GM12878 (cell line): ENCODE measurements at regions not wholly inside any gene's neighbourhood (a gene's known extent, or its start where the extent isn't known, plus 50 kb on each side); places are given as distances from the start of the nearest gene placed in this dataset.

Source experiments
- ATAC-seq: fragments of 200-7000 bp; cut with Tn5 transposase; 3 replicates; pipeline ENCODE4 v1.9.1; 2020; ENCODE audit warnings: mild to moderate bottlenecking, moderate library complexity
- BruUV-seq: library from RNA; stranded (reverse); fragments of 400-500 nt; replicated peaks from 2 replicates; lab custom pipeline; 2021; lab: Mats Ljungman, UMichigan
- CTCF ChIA-PET: fragments of 300-600 bp; sonication (Branson Sonifier 250); formaldehyde crosslinking; extraction: SDS; loops from one replicate; lab custom pipeline; 2021; ENCODE audit warnings: inconsistent platforms; lab: Yijun Ruan, JAX
- POLR2A ChIA-PET: fragments of 350-600 bp; formaldehyde crosslinking; extraction: SDS; loops from one replicate; lab custom pipeline; 2021; ENCODE audit warnings: inconsistent platforms; lab: Charles Lee
- RAD21 ChIA-PET: fragments of 300-600 bp; sonication (Branson Sonifier 250); formaldehyde crosslinking; loops from one replicate; lab custom pipeline; 2023; ENCODE audit warnings: antibody characterized with exemption; ENCODE audit not compliant: unreplicated experiment; lab: Charles Lee
- SMC1A ChIA-PET: fragments of 300-600 bp; sonication (Branson Sonifier 250); formaldehyde crosslinking; loops from one replicate; lab custom pipeline; 2023; ENCODE audit not compliant: unreplicated experiment, uncharacterized antibody; lab: Charles Lee
- DNase-seq: peaks from one replicate; pipeline ENCODE4 v3.0.0-alpha.2; 2011; ENCODE audit warnings: low read depth, low spot score
- FAIRE-seq: peaks from 3 replicates; lab custom pipeline; 2011; peaks lifted over from hg19 to GRCh38; lab: Jason Lieb, UNC
- H2AFZ ChIP-seq: 2 replicates; pipeline ENCODE4 v1.6.0; 2011; ENCODE audit warnings: low read depth, low read length, control low read depth; ENCODE audit not compliant: control insufficient read depth
- H3K27ac ChIP-seq: 2 replicates; pipeline ENCODE4 v1.5.1; 2011; ENCODE audit warnings: control low read depth; ENCODE audit not compliant: control insufficient read depth, insufficient read depth
- H3K27me3 ChIP-seq, 2 experiments: replicated peaks in 1 of 2; 2 replicates each; pipeline versions ENCODE4 v1.6.0 to v1.6.1; 2011; ENCODE audit warnings: low read length in 1 of 2; ENCODE audit not compliant: control insufficient read depth in 2 of 2, insufficient read depth in 2 of 2
- H3K36me3 ChIP-seq, 2 experiments: 2 replicates each; pipeline ENCODE4 v1.5.1; 2011; ENCODE audit warnings: low read length in 1 of 2; ENCODE audit not compliant: control insufficient read depth in 2 of 2, insufficient read depth in 2 of 2
- H3K4me1 ChIP-seq: 2 replicates; pipeline ENCODE4 v1.6.1; 2011; ENCODE audit warnings: mild to moderate bottlenecking, low read length, moderate library complexity, mixed read lengths; ENCODE audit not compliant: control insufficient read depth, insufficient read depth
- H3K4me2 ChIP-seq: 2 replicates; pipeline ENCODE4 v1.6.0; 2011; ENCODE audit warnings: control low read depth; ENCODE audit not compliant: control insufficient read depth, insufficient read depth
- H3K4me3 ChIP-seq: fragments of 200-600 bp; sonication (generic); 2 replicates; pipeline ENCODE4 v1.5.1; 2016
- H3K79me2 ChIP-seq: 2 replicates; pipeline ENCODE4 v1.6.0; 2011; ENCODE audit warnings: low read length; ENCODE audit not compliant: control insufficient read depth, insufficient read depth
- H3K9ac ChIP-seq: 2 replicates; pipeline ENCODE4 v1.8.0; 2011; ENCODE audit warnings: low read length, control low read depth, mixed read lengths; ENCODE audit not compliant: control insufficient read depth, insufficient read depth
- H3K9me3 ChIP-seq: replicated peaks from 3 replicates; pipeline ENCODE4 v1.5.1; 2011; ENCODE audit warnings: mild to moderate bottlenecking, low read length; ENCODE audit not compliant: control insufficient read depth, insufficient read depth
- H4K20me1 ChIP-seq: 2 replicates; pipeline ENCODE4 v1.6.0; 2011; ENCODE audit not compliant: control insufficient read depth, insufficient read depth
- ATF3 ChIP-seq: IDR thresholded peaks from 2 replicates; pipeline ENCODE4 v1.6.1; 2011; ENCODE audit warnings: low read depth, mild to moderate bottlenecking, low read length, moderate library complexity, borderline replicate concordance; ENCODE audit errors: extremely low read depth
- CBFB ChIP-seq: IDR thresholded peaks from 2 replicates; pipeline ENCODE4 v1.6.1; 2016; ENCODE audit warnings: antibody characterized with exemption, low read depth
- CREB1 ChIP-seq: IDR thresholded peaks from 2 replicates; pipeline ENCODE4 v1.6.1; 2012; ENCODE audit warnings: low read depth, mild to moderate bottlenecking, inconsistent platforms
- DPF2 ChIP-seq: fragments of 450-650 bp; IDR thresholded peaks from 2 replicates; pipeline ENCODE4 v1.6.1; 2017; ENCODE audit warnings: mild to moderate bottlenecking
- EGR1 ChIP-seq, 2 experiments: IDR thresholded peaks; 1 replicate in 1 of 2; 2 replicates in 1 of 2; pipeline ENCODE4 v1.6.1; 2011 to 2012; ENCODE audit warnings: low read depth in 2 of 2, low read length in 2 of 2, borderline replicate concordance in 1 of 2, mild to moderate bottlenecking in 1 of 2, moderate library complexity in 1 of 2
- LARP7 ChIP-seq: fragments of 450-650 bp; IDR thresholded peaks from 2 replicates; pipeline ENCODE4 v1.6.1; 2017; ENCODE audit warnings: mild to moderate bottlenecking
- PML ChIP-seq: IDR thresholded peaks from 2 replicates; pipeline ENCODE4 v1.6.1; 2012; ENCODE audit warnings: low read length, inconsistent platforms
- POU2F2 ChIP-seq: IDR thresholded peaks from 3 replicates; pipeline ENCODE4 v1.6.1; 2011; ENCODE audit warnings: low read depth, mild to moderate bottlenecking, low read length, borderline replicate concordance
- REST ChIP-seq: IDR thresholded peaks from 2 replicates; pipeline ENCODE4 v1.6.1; 2012; ENCODE audit warnings: mild to moderate bottlenecking, low read depth, low read length
- YY1 ChIP-seq: IDR thresholded peaks from 2 replicates; pipeline ENCODE4 v1.6.1; 2011; ENCODE audit warnings: low read depth, mild to moderate bottlenecking, low read length
- ZNF207 ChIP-seq: fragments of 450-650 bp; IDR thresholded peaks from 2 replicates; pipeline ENCODE4 v1.6.1; 2014; ENCODE audit warnings: antibody characterized with exemption, mild to moderate bottlenecking, borderline replicate concordance
- ZNF274 ChIP-seq: IDR thresholded peaks from one replicate; pipeline ENCODE4 v1.8.0; 2011; ENCODE audit not compliant: insufficient read length, insufficient read depth
- ZNF384 ChIP-seq: IDR thresholded peaks from 2 replicates; pipeline ENCODE4 v1.6.1; 2012; ENCODE audit warnings: low read depth, mild to moderate bottlenecking, low read length, improper control_type of control experiment, borderline replicate concordance
- WGBS: methylation state at CpG from one replicate; pipeline ENCODE4 v1.1.6; 2016; ENCODE audit warnings: low lambda C conversion rate; ENCODE audit not compliant: insufficient replicate concordance, insufficient coverage; ENCODE audit errors: missing lambda C conversion rate; 5-methylcytosine and 5-hydroxymethylcytosine counted together
- in situ Hi-C: fragments of 300-500 bp; cut with MboI; formaldehyde crosslinking; loops from 9 replicates; pipeline ENCODE4 v1.14.3; 2018; ENCODE audit warnings: mixed read lengths
- intact Hi-C: fragments of 100-400 bp; cut with micrococcal nuclease; formaldehyde crosslinking; loops from one replicate; pipeline ENCODE4 v1.14.2; 2022; ENCODE audit not compliant: unreplicated experiment

- SMC1A ChIA-PET: no interaction called here
- 75% methylated on average over 6 of the region's 6 CpGs for WGBS
- ATAC-seq: no peak
Observed at GRCh38 chr7:136053689-136054485, 76.7 kb upstream of the MTPN start.

GRCh38 chr7:136051203-136051928 is 74.2 kb upstream of the MTPN start:
- H3K4me2 ChIP-seq: no peak overlapping the region
- H3K27ac ChIP-seq: no peak overlapping the region
- in situ Hi-C loops: no loop called here
- no peak overlapping the region for H2AFZ ChIP-seq
- DNase-seq (no peak), FAIRE-seq (no peak), ATAC-seq (no peak)
- H3K9ac ChIP-seq: no peak overlapping the region
- RAD21 ChIA-PET: no interaction called here
- SMC1A ChIA-PET: no interaction called here
- intact Hi-C loops: no loop called here
- POLR2A ChIA-PET: no interaction called here
- no peak overlapping the region for H3K4me3 ChIP-seq
- H3K27me3 ChIP-seq: no peaks in the 10 kb centered on the region
- no peaks in the 10 kb centered on the region; the same call in 2 of the 3 replicates for H3K9me3 ChIP-seq
- 88% methylated on average over 6 of the region's 6 CpGs for WGBS
- no peaks in the 10 kb centered on the region for H3K79me2 ChIP-seq
- no peaks in the 10 kb centered on the region for H4K20me1 ChIP-seq
- H3K36me3 ChIP-seq: no peaks in the 10 kb centered on the region
- CTCF ChIA-PET: interaction anchor here (0.6 kb wide), 2 partner anchors 65 to 367 kb away, joined by 3 read pairs; no protein-coding TSS in a partner anchor
- no peaks in the 10 kb centered on the region for H3K4me1 ChIP-seq
- BruUV-seq: no TSS peak
- TF ChIP-seq ZNF207: no peak
- TF ChIP-seq CREB1: no peak
- TF ChIP-seq ZNF274: no peak
- no peak for TF ChIP-seq REST
- TF ChIP-seq YY1: no peak
- no peak for TF ChIP-seq DPF2
- no peak for TF ChIP-seq ZNF384
- TF ChIP-seq POU2F2: no peak

More at GRCh38 chr7:136053689-136054485, 76.7 kb upstream of the MTPN start:
- Histone ChIP-seq H3K27ac (no peak overlapping the region), H3K9ac (no peak overlapping the region), H3K4me2 (no peak overlapping the region), H3K79me2 (no peaks in the 10 kb centered on the region), H3K9me3 (no peaks in the 10 kb centered on the region), H3K4me1 (no peaks in the 10 kb centered on the region), H3K4me3 (no peak overlapping the region), H3K27me3 (no peaks in the 10 kb centered on the region), H4K20me1 (no peaks in the 10 kb centered on the region), H3K36me3 (no peaks in the 10 kb centered on the region), H2AFZ (no peak overlapping the region)
- no peak for DNase-seq
- RAD21 ChIA-PET: no interaction called here
- BruUV-seq: no TSS peak
- POLR2A ChIA-PET: no interaction called here
- in situ Hi-C loops: no loop called here
- intact Hi-C loops: no loop called here
- FAIRE-seq: no peak
- CTCF ChIA-PET: no interaction called here
- no peak for TF ChIP-seq PML
- no peak for TF ChIP-seq LARP7
- no peak for TF ChIP-seq ATF3
- no peak for TF ChIP-seq CBFB
- TF ChIP-seq EGR1 (IDR thresholded peaks at IDR 0.05; ENCODE audit: borderline replicate concordance in 1 of 2, low read depth in 2 of 2, low read length in 2 of 2): no peak
